ENCODE measurements at regions not wholly inside any gene's neighbourhood (a gene's known extent, or its start where the extent isn't known, plus 50 kb on each side); places are given as distances from the start of the nearest gene placed in this dataset.

- no peak for DNase-seq
- in situ Hi-C loops (cut with HindIII; ENCODE audit: low pct_ligation_motif_present, low sequenced_read_pairs), result no loop called here
- Histone ChIP-seq H3K36me3 (replicated peaks) (no peaks in the 10 kb centered on the region), H3K27ac (peak overlapping the region; percentile 11), H3K27me3 (replicated peaks) (no peaks in the 10 kb centered on the region), H3K4me3 (ENCODE audit: low read depth, low read length) (no peak overlapping the region)
- TF ChIP-seq, protein P1, sequence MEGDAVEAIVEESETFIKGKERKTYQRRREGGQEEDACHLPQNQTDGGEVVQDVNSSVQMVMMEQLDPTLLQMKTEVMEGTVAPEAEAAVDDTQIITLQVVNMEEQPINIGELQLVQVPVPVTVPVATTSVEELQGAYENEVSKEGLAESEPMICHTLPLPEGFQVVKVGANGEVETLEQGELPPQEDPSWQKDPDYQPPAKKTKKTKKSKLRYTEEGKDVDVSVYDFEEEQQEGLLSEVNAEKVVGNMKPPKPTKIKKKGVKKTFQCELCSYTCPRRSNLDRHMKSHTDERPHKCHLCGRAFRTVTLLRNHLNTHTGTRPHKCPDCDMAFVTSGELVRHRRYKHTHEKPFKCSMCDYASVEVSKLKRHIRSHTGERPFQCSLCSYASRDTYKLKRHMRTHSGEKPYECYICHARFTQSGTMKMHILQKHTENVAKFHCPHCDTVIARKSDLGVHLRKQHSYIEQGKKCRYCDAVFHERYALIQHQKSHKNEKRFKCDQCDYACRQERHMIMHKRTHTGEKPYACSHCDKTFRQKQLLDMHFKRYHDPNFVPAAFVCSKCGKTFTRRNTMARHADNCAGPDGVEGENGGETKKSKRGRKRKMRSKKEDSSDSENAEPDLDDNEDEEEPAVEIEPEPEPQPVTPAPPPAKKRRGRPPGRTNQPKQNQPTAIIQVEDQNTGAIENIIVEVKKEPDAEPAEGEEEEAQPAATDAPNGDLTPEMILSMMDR (IDR thresholded peaks at IDR 0.05; ENCODE audit: low read depth, low read length, missing control alignments), result no peak
Observed at GRCh38 chr6:113539202-113539601, 317.9 kb upstream of the MARCKS start.

- DNase-seq, result no peak
- H3K36me3 ChIP-seq (replicated peaks), result no peaks in the 10 kb centered on the region
- H3K27me3 ChIP-seq (replicated peaks), result no peaks in the 10 kb centered on the region
- peak overlapping the region; percentile 11 for H3K27ac ChIP-seq
- TF ChIP-seq, protein P1 (IDR thresholded peaks at IDR 0.05; ENCODE audit: low read depth, low read length, missing control alignments), result no peak
- in situ Hi-C loops (cut with HindIII; ENCODE audit: low pct_ligation_motif_present, low sequenced_read_pairs), result no loop called here
- no peak overlapping the region for H3K4me3 ChIP-seq (ENCODE audit: low read depth, low read length)
Observed at GRCh38 chr6:113539623-113540022, 317.5 kb upstream of the MARCKS start.

GRCh38 chr6:113540466-113540865, 316.7 kb upstream of the MARCKS start:
- Histone ChIP-seq H3K27ac (no peak overlapping the region), H3K36me3 (replicated peaks) (no peaks in the 10 kb centered on the region), H3K4me3 (ENCODE audit: low read depth, low read length) (no peak overlapping the region), H3K27me3 (replicated peaks) (no peaks in the 10 kb centered on the region)
- TF ChIP-seq, protein P1 (IDR thresholded peaks at IDR 0.05; ENCODE audit: low read depth, low read length, missing control alignments), result no peak
- DNase-seq, result no peak
- in situ Hi-C loops (cut with HindIII; ENCODE audit: low pct_ligation_motif_present, low sequenced_read_pairs), result no loop called here

DNA sequence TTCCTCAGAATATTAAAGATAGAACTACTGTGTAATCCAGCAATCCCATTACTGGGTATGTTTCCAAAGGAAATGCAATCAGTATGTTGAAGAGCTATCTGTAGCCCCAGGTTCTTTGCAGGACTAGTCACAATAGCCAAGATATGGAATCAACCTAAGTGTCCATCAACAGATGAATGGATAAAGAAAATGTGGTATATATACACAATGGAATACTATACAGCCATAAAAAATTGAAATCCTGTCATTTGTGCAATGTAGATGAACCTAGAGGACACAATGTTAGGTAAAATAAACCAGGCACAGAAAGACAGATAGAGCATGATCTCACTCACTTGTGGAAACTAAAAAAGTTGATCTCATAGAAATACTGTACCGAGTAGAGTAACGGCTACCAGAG, 306.0 kb upstream of the MARCKS start:
- H3K4me3 ChIP-seq (ENCODE audit: low read depth, low read length), result no peak overlapping the region
- TF ChIP-seq, protein P1 (IDR thresholded peaks at IDR 0.05; ENCODE audit: low read depth, low read length, missing control alignments), result no peak
- DNase-seq, result no peak
- no peaks in the 10 kb centered on the region for H3K36me3 ChIP-seq (replicated peaks)
- in situ Hi-C loops (cut with HindIII; ENCODE audit: low pct_ligation_motif_present, low sequenced_read_pairs), result no loop called here
- no peaks in the 10 kb centered on the region for H3K27me3 ChIP-seq (replicated peaks)
- H3K27ac ChIP-seq, result no peak overlapping the region

DNA sequence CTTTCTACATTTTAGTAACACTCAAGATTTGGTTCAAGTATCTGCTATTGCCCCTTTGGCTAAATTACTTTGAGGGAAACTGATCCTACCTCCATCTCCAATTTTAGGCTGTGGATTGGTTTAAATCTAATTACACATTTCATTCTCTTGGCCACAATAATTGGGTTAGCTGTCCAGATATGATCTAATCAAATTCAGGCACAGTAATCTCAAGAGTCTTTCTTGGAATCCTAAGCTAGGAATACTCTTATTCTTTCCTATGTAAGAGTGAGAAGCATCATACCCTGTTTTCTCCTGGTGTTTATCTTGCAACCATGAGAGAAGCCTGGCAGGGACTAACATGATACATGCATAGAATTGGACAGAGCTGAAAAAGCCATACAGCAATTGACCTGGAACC, 300.4 kb upstream of the MARCKS start:
- no peak overlapping the region for H3K27ac ChIP-seq
- H3K36me3 ChIP-seq (replicated peaks), result no peaks in the 10 kb centered on the region
- H3K27me3 ChIP-seq (replicated peaks), result no peaks in the 10 kb centered on the region
- H3K4me3 ChIP-seq (ENCODE audit: low read depth, low read length), result no peak overlapping the region
- no peak for DNase-seq
- in situ Hi-C loops (cut with HindIII; ENCODE audit: low pct_ligation_motif_present, low sequenced_read_pairs), result no loop called here
- TF ChIP-seq, protein P1 (IDR thresholded peaks at IDR 0.05; ENCODE audit: low read depth, low read length, missing control alignments), result no peak

DNA sequence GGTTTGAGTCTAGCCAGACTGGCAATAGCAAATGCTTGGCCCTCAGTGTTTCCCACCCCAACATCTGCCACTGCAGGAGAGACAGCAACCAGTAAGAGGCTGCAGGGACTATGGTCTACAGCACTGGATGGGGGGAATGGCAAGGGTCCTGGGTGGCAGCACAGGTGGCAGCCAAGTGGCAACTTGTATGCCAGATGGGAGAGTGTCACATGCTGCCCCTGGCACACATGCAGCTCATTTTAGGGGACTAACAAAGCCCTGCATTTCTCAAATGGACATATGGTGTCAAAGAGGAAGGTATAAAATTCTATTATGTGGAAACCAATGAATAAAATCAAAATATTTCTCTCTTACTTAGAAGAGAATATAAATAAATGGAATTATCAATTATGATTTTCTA, 298.7 kb upstream of the MARCKS start:
- no peaks in the 10 kb centered on the region for H3K36me3 ChIP-seq (replicated peaks)
- in situ Hi-C loops (cut with HindIII; ENCODE audit: low pct_ligation_motif_present, low sequenced_read_pairs), result no loop called here
- H3K27me3 ChIP-seq (replicated peaks), result no peaks in the 10 kb centered on the region
- peak overlapping the region; percentile 95 for H3K27ac ChIP-seq
- no peak for DNase-seq
- H3K4me3 ChIP-seq (ENCODE audit: low read depth, low read length), result no peak overlapping the region
- TF ChIP-seq, protein P1 (IDR thresholded peaks at IDR 0.05; ENCODE audit: low read depth, low read length, missing control alignments), result no peak
